ENCODE measurements at regions not wholly inside any gene's neighbourhood (a gene's known extent, or its start where the extent isn't known, plus 50 kb on each side); places are given as distances from the start of the nearest gene placed in this dataset.

- no peak overlapping the region for H3K27ac ChIP-seq
Observed at GRCh38 chr7:85980740-85981139, 663.0 kb upstream of the GRM3 start.

GRCh38 chr7:85974176-85974575 lies 669.5 kb upstream of the GRM3 start:
- TF ChIP-seq CTCF (conservative IDR thresholded peaks at IDR 0.05) = no peak
- H3K27ac ChIP-seq = no peak overlapping the region

More at GRCh38 chr7:85980740-85981139, 663.0 kb upstream of the GRM3 start:
- TF ChIP-seq CTCF (conservative IDR thresholded peaks at IDR 0.05) = no peak

- no peak overlapping the region for H3K27ac ChIP-seq
- TF ChIP-seq CTCF (conservative IDR thresholded peaks at IDR 0.05) = no peak
Observed at GRCh38 chr7:85972504-85973141, 671.1 kb upstream of the GRM3 start.

- no peak for TF ChIP-seq CTCF (conservative IDR thresholded peaks at IDR 0.05)
- H3K27ac ChIP-seq = no peak overlapping the region
Observed at GRCh38 chr7:85954961-85955360, 688.7 kb upstream of the GRM3 start.

GRCh38 chr7:85950871-85951270 lies 692.8 kb upstream of the GRM3 start:
- H3K27ac ChIP-seq = no peak overlapping the region
- no peak for TF ChIP-seq CTCF (conservative IDR thresholded peaks at IDR 0.05)

GRCh38 chr7:85950418-85950817 lies 693.3 kb upstream of the GRM3 start:
- H3K27ac ChIP-seq = no peak overlapping the region
- TF ChIP-seq CTCF (conservative IDR thresholded peaks at IDR 0.05) = no peak

GRCh38 chr7:85947767-85948166 lies 695.9 kb upstream of the GRM3 start:
- no peak overlapping the region for H3K27ac ChIP-seq
- TF ChIP-seq CTCF (conservative IDR thresholded peaks at IDR 0.05) = no peak
